Posterior vena cava (tissue), 2 donors: ENCODE measurements at regions not wholly inside any gene's neighbourhood (a gene's known extent, or its start where the extent isn't known, plus 50 kb on each side); places are given as distances from the start of the nearest gene placed in this dataset.

Experiments used
- DNase-seq: peaks from one replicate; pipeline ENCODE4 v3.0.0-alpha.2; 2020; ENCODE audit warnings: low spot score
- intact Hi-C, 2 donors: fragments of 100-400 bp; cut with DNase I; formaldehyde crosslinking; loops; one replicate each; pipeline versions ENCODE4 v1.14.1 to v1.14.2; 2022 to 2023
- donor health status: DM: yes; HTN: yes; CAD: no.
- donor health status: DM: yes; HTN: yes; CAD: no.

GRCh38 chr10:81071087-81071796, 533.5 kb downstream of the SH2D4B start:
- intact Hi-C loops, result no loop called here

DNA sequence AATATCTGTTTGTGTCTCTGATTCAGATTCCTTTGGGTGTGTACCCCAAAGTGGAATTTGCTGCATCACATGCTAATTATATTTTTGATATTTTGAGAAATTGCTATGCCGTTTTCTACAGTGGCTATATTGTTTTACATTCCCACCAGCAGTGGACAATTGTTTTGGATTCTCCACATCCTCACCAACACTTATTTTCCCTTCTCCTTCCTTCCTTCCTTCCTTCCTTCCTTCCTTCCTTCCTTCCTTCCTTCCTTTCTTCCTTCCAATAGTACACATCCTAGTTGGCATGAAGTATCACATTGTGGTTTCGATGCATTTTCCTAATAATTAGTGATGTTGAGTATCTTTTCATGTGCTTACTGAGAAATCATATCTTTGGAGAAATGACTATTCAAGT, 535.5 kb downstream of the SH2D4B start:
- intact Hi-C loops, result no loop called here
- DNase-seq, result no peak

More at GRCh38 chr10:81071087-81071796, 533.5 kb downstream of the SH2D4B start:
- no peak for DNase-seq

DNA sequence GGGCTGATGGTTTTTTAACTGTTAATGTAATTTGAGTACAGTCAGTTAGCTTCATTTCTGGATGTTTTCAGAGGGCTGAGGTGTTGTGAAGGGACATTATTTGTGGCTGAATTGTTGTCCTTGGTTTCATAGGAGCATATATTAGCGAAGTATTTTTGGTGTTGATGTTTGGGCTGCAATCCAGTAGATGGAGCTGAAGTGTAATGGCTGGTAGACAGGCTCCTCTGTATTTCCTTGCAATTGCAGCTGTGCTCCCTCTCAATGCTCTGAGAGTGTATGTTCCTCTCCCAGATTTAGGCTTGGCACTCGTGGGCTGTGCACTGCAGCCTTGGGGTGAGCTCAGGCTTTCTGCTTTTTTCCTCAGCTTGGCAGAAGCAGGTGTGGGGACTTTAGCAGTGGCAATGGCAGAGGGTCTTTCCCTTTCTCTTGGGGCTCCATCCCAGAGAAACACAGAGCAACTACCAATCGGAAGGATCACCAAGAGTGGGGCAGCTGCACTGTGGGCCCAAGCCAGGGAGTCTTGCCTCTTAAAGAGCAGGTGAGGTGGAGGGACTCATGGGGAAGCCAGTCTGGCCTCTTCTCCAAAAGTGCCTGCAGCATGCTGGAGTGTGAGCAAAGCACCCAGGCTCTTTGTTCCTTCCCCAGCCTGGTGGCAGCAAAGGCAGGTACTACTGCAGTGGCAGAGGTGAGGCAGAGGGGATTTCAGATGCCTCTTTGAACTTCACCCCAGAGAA, 544.4 kb downstream of the SH2D4B start:
- intact Hi-C loops, result no loop called here
- DNase-seq, result peak; percentile 73

DNA sequence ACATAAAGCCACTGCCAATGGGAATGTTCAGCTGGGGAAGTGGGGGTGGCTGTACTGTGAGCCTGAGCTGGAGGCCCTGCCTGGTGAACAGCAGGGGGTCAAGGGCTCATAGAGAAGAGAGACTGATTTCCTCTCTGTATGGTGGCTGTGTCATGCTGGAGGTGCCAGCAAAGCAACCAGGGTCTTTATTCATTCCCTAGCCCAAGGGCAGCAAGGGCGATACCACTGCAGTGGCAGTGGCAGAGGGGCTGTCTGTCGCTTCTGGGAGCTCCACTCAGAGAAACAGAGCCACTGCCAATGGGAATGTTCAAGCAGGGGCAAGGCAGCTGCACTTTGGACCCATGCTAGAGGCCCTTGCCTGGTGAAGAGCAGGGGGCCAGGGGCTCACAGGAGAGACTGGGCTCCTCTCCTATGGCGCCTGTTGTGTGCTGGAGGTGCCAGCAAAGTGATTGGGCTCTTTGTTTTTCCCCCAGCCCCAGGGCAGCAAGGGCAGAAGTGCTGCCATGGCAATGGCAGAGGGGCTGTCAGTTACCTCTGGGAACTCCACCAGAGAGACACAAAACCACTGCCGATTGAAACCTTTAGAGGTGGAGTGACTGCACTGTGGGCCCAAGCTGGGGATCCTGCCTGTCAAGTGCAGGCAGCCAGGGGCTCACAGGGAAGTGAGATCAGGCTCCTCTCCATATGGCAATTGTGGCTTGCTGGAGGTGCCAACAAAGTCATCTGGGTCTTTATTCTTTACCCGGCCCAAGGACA, 545.1 kb downstream of the SH2D4B start:
- intact Hi-C loops, result no loop called here
- DNase-seq, result no peak

DNA sequence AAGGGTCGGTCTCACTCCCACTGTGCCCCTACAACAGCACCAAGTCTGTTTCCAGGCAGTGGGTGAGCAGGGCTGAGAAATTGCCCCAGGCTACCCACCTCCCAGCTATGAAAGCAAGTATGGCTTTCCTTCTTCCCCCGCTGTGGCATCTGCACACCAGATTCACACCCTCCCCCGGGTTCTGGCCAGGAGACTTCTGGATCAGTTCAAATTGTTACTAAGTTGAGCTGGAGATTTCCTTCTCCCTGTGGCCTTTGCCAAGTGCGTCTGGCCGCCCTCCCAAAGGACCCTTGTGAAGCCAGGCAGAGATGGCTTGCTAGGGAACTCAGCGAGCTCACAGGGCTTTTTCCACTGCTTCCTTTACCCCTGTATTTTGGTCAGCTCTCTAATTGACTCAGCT, 555.4 kb downstream of the SH2D4B start:
- DNase-seq, result no peak
- intact Hi-C loops, result no loop called here

GRCh38 chr10:81095238-81095637, 557.5 kb downstream of the SH2D4B start:
- DNase-seq, result no peak
- intact Hi-C loops, result no loop called here

- intact Hi-C loops, result no loop called here
- DNase-seq, result no peak
These were observed 558.9 kb downstream of the SH2D4B start for GRCh38 chr10:81096558-81096957.

DNA sequence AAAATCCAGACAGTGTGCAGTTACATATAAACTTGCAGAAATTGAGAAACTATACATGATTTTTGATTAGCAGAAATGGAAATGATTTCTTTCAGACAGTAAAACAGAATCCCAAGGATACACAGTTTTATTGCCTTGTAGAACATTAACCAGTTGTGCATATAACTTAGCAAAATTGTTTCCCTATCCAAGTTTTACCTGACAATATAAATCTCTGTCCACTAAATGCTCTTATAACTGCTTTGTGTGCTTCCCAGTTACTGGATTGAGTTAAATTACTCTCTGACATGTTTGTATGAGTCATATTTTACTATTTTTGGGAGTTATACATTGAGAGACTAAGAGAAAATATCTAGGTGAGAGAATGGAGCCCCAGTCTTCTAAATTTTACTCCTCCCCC, 563.4 kb downstream of the SH2D4B start:
- intact Hi-C loops, result no loop called here
- no peak for DNase-seq

- intact Hi-C loops, result no loop called here
- DNase-seq, result no peak
These were observed 566.8 kb downstream of the SH2D4B start for GRCh38 chr10:81104494-81104893.

DNA sequence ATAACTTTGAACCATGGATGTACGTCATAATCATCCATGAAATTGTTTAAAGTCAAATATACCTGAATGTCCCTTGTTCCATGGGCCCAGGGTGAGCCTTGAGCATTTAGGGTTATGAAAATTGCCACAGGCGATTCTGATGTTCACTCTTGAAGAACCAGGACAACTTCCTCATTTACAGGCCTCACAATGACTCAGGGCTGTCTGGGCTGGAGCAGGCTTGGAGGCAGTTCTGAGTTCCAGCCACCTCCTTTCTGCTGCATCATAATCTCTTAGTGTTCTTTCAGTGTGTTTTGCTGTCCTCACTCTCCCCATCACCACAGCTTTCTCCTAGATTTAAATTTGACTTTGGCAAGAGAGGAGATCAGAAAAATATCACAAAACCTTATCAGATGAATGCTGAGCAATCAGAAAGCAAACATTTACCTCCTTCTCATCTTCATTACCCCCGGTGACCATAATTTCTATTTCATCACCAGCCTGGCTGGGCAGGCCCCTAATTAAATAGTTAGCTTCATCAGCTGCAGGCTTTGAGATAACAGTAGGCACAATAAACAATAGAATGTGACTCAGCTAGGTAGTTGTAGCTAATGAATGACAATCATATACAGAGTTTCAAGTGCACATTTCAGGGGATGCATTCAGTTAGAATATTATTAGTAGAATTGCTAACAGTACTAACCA, 571.0 kb downstream of the SH2D4B start:
- intact Hi-C loops, result no loop called here
- DNase-seq, result no peak

DNA sequence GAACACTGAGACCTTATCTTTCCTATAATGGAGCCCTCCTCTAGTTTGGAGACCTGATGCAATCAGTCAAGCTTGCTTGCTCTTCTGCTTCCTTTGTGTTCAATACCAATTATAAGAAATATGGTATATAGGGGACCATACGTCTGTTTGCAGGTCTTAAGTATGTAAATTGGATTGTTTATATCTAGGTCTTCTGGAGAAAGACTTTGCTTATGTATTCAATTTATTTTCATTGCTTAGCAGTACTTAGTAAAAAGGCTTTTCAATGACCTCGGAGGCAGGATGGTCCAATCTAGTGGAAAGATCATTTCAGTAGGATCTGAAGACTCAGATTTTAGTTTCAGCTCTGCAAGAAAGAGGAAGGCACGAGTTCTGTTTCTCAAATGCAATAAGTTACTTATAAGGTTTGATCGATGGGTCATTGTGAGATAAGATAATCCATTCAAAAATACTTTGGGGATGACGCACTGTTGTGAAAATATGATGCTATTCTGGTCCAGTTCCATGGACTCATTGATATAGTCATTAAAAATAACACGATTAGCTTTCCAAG, 571.6 kb downstream of the SH2D4B start:
- intact Hi-C loops, result no loop called here
- DNase-seq, result no peak

DNA sequence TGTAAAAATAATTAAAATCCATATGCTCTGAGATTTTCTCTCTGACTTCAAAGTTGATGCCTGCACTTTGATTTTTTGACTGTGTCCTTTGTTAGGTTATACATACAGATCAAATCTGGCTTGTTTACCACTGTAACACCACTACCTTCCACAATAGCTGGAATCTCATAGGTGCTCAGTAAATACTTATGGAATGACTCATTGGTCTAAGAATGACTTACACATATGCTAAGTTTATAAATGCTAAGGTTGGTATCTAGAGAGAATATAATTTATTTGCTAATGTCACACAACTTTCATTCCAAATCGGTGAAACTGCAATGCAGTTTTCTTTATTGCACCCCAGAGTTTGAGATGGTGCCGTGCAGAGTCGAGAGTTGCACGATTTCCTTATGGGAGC, 578.5 kb downstream of the SH2D4B start:
- intact Hi-C loops, result no loop called here
- DNase-seq, result no peak

DNA sequence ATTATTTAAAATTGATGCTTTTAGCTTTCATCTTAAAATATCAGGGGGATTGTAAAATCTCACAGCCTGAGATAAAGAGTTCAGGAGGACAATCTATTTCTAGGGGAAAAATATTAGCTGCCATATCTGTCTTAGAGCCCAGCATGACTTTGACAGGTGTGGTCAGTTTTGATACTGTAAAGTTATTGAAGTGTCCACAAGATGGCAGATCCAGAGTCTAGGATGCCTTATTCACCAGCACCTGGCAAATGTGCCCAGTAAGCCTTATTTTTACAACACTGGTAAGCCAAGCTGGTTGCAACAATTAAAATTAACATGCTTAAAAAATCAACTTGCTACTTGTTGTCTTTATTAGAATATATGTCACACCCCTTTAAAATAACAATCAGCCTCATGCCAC, 579.3 kb downstream of the SH2D4B start:
- DNase-seq, result no peak
- intact Hi-C loops, result no loop called here

DNA sequence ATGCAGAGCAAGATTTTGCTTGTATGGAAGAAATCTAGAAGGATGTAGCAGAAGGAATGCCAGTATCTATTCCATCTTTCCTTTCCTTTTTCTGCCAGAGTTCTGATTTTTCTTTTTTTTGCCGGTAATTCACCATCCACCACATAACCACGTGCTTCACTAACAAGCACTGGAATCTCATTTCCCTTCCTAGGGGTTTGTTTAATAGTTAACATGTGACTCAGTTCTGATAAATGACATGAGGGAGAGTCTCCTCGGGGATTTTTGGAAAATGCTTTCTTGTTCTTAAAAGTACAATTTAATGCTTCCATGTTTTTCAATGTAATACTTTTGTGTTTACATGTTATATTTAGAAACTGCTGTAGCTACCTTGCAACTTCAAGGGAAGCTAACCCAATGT, 590.2 kb downstream of the SH2D4B start:
- intact Hi-C loops, result no loop called here
- DNase-seq, result no peak

- DNase-seq, result no peak
- intact Hi-C loops, result no loop called here
These were observed 592.3 kb downstream of the SH2D4B start for GRCh38 chr10:81130014-81130413.

- intact Hi-C loops, result no loop called here
These were observed 598.1 kb downstream of the SH2D4B start for GRCh38 chr10:81135851-81136250.

DNA sequence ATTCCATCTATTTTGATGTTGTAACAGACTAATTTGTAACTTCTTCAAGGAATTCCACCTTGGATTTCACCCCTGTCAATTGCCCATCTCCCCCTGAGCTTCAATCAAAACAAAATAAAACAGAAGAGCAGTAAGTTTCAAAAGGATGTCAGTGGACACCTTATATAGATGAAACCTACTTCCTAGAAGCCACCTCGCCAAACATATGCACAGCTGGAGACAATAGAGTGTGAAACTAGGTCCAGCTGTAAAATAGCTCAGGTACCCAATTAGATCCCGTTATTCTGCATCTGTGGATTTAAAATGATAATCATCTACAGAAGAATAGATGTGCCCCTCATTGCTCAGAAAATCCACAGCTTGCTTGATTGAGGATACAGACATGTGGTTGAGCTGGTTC, 598.6 kb downstream of the SH2D4B start:
- DNase-seq, result no peak

More at GRCh38 chr10:81135851-81136250, 598.1 kb downstream of the SH2D4B start:
- no peak for DNase-seq

GRCh38 chr10:81145975-81146374, 608.3 kb downstream of the SH2D4B start:
- intact Hi-C loops, result no loop called here

More for the DNA sequence above, 598.6 kb downstream of the SH2D4B start:
- intact Hi-C loops, result no loop called here

DNA sequence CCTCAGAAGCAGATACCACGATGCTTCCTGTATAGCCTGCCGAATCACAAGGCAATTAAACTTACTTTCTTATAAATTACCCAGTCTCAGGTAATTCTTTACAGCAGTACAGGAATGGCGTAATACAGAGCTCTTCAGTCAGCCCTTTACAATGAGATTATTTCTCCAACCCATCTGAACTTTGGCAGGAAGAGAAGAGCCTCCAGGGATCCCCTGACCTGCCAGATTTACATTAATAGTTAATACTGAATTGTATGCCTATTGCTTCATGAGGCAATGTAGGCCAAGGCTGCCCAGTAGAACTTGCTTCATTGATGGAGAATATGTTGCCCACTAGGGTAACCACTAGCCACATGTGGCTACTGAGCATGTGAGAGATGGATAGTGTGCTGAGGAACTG, 608.7 kb downstream of the SH2D4B start:
- no peak for DNase-seq
- intact Hi-C loops, result no loop called here

More at GRCh38 chr10:81145975-81146374, 608.3 kb downstream of the SH2D4B start:
- DNase-seq, result no peak
